DND-41 (cell line): ENCODE measurements at regions not wholly inside any gene's neighbourhood (a gene's known extent, or its start where the extent isn't known, plus 50 kb on each side); places are given as distances from the start of the nearest gene placed in this dataset.

Experiments used
- ATAC-seq: fragments of 200-7000 bp; cut with Tn5 transposase; 3 replicates; pipeline ENCODE4 v1.9.1; 2021; ENCODE audit warnings: low read depth; ENCODE audit not compliant: insufficient read depth
- DNase-seq: peaks from one replicate; pipeline ENCODE4 v3.0.0-alpha.2; 2020
- H2AFZ ChIP-seq: 2 replicates; pipeline ENCODE4 v1.6.0; 2012; ENCODE audit warnings: low read depth, low read length
- H3K27ac ChIP-seq: 2 replicates; pipeline ENCODE4 v1.5.1; 2012; ENCODE audit warnings: low read length, inconsistent platforms
- H3K27me3 ChIP-seq: fragments of 200-600 bp; sonication (generic); 2 replicates; pipeline ENCODE4 v1.6.0; 2012; ENCODE audit warnings: low read length, mild to moderate bottlenecking, inconsistent platforms; ENCODE audit not compliant: insufficient read depth, poor library complexity
- H3K36me3 ChIP-seq: 2 replicates; pipeline ENCODE4 v1.5.1; 2012; ENCODE audit warnings: low read length, inconsistent platforms; ENCODE audit not compliant: insufficient read depth
- H3K4me1 ChIP-seq: 2 replicates; pipeline ENCODE4 v1.5.1; 2012; ENCODE audit warnings: mild to moderate bottlenecking, low read length; ENCODE audit not compliant: insufficient read depth
- H3K4me2 ChIP-seq: 2 replicates; pipeline ENCODE4 v1.6.0; 2012; ENCODE audit warnings: mild to moderate bottlenecking, moderate library complexity, low read length, inconsistent platforms; ENCODE audit not compliant: insufficient read depth
- H3K4me3 ChIP-seq, 2 experiments: fragments of 200-600 bp in 1 of 2; shearing (Covaris generic) in 1 of 2; 2 replicates each; pipeline ENCODE4 v1.5.1; 2012 to 2016; ENCODE audit warnings: inconsistent platforms in 2 of 2, low read length in 2 of 2, mild to moderate bottlenecking in 2 of 2, low read depth in 1 of 2, moderate library complexity in 1 of 2
- H3K79me2 ChIP-seq: 2 replicates; pipeline ENCODE4 v1.6.0; 2012; ENCODE audit warnings: low read length, inconsistent platforms; ENCODE audit not compliant: insufficient read depth
- H3K9ac ChIP-seq: 2 replicates; pipeline ENCODE4 v1.6.0; 2012; ENCODE audit warnings: low read depth, mild to moderate bottlenecking, inconsistent platforms, low read length, moderate library complexity
- H3K9me3 ChIP-seq: 2 replicates; pipeline ENCODE4 v1.5.1; 2012; ENCODE audit warnings: low read length, moderate library complexity, mild to moderate bottlenecking, inconsistent platforms; ENCODE audit not compliant: insufficient read depth, severe bottlenecking
- H4K20me1 ChIP-seq: 2 replicates; pipeline ENCODE4 v1.6.0; 2012; ENCODE audit warnings: low read length; ENCODE audit not compliant: insufficient read depth
- CTCF ChIP-seq: IDR thresholded peaks from 2 replicates; pipeline ENCODE4 v1.5.1; 2012; ENCODE audit warnings: borderline replicate concordance, low read length, moderate library complexity, mild to moderate bottlenecking; ENCODE audit not compliant: poor library complexity, severe bottlenecking; ENCODE audit errors: extremely low read depth
- EZH2 ChIP-seq: IDR thresholded peaks from 3 replicates; pipeline ENCODE4 v1.6.1; 2012; ENCODE audit warnings: borderline replicate concordance, low read depth, mild to moderate bottlenecking, moderate library complexity, low read length, inconsistent platforms; ENCODE audit not compliant: severe bottlenecking

GRCh38 chr1:25168193-25169071 lies 63.9 kb downstream of the SYF2 start:
- H3K79me2 ChIP-seq, result no peaks in the 10 kb centered on the region
- ATAC-seq, result no peak
- H2AFZ ChIP-seq, result no peak overlapping the region
- H3K4me2 ChIP-seq, result no peak overlapping the region
- H3K4me3 ChIP-seq, result no peak overlapping the region
- H3K36me3 ChIP-seq, result no peaks in the 10 kb centered on the region
- H4K20me1 ChIP-seq, result no peaks in the 10 kb centered on the region
- no peaks in the 10 kb centered on the region for H3K9me3 ChIP-seq
- H3K4me1 ChIP-seq, result no peaks in the 10 kb centered on the region
- H3K9ac ChIP-seq, result no peak overlapping the region
- H3K27ac ChIP-seq, result no peak overlapping the region
- TF ChIP-seq EZH2 (no peak), CTCF (no peak)
- DNase-seq, result no peak
- H3K27me3 ChIP-seq, result no peaks in the 10 kb centered on the region

- Histone ChIP-seq H2AFZ (no peak overlapping the region), H3K79me2 (no peaks in the 10 kb centered on the region), H3K4me2 (no peak overlapping the region), H3K9me3 (no peaks in the 10 kb centered on the region), H3K9ac (no peak overlapping the region), H3K36me3 (no peaks in the 10 kb centered on the region), H4K20me1 (no peaks in the 10 kb centered on the region), H3K27me3 (no peaks in the 10 kb centered on the region), H3K4me3 (no peak overlapping the region), H3K4me1 (no peaks in the 10 kb centered on the region), H3K27ac (no peak overlapping the region)
- no peak for TF ChIP-seq EZH2
- no peak for TF ChIP-seq CTCF
- peak; percentile 64 for ATAC-seq
- peak; percentile 42 for DNase-seq
Measured at GRCh38 chr1:25167269-25168192, 64.8 kb downstream of the SYF2 start.

- H3K36me3 ChIP-seq, result no peaks in the 10 kb centered on the region
- H3K9ac ChIP-seq, result no peak overlapping the region
- TF ChIP-seq EZH2 (no peak), CTCF (no peak)
- H2AFZ ChIP-seq, result no peak overlapping the region
- H3K4me2 ChIP-seq, result no peak overlapping the region
- H3K4me1 ChIP-seq, result no peaks in the 10 kb centered on the region
- no peak overlapping the region for H3K4me3 ChIP-seq
- no peak for DNase-seq
- H3K27me3 ChIP-seq, result no peaks in the 10 kb centered on the region
- no peaks in the 10 kb centered on the region for H3K9me3 ChIP-seq
- no peaks in the 10 kb centered on the region for H3K79me2 ChIP-seq
- no peak for ATAC-seq
- no peaks in the 10 kb centered on the region for H4K20me1 ChIP-seq
- H3K27ac ChIP-seq, result no peak overlapping the region
Measured at GRCh38 chr1:25166847-25167246, 65.5 kb downstream of the SYF2 start.
